HG02840 (cell line): ENCODE measurements at regions not wholly inside any gene's neighbourhood (a gene's known extent, or its start where the extent isn't known, plus 50 kb on each side); places are given as distances from the start of the nearest gene placed in this dataset.

Experiments
- ATAC-seq: cut with Tn5 transposase; IDR thresholded peaks from one replicate; pipeline ENCODE4 v1.9.1; 2021; ENCODE audit warnings: mild to moderate bottlenecking, moderate library complexity, moderate number of reproducible peaks; ENCODE audit not compliant: unreplicated experiment, low FRiP score

- ATAC-seq, result no peak
Observed at GRCh38 chr9:79973627-79974026, 401.9 kb downstream of the TLE4 start.

DNA sequence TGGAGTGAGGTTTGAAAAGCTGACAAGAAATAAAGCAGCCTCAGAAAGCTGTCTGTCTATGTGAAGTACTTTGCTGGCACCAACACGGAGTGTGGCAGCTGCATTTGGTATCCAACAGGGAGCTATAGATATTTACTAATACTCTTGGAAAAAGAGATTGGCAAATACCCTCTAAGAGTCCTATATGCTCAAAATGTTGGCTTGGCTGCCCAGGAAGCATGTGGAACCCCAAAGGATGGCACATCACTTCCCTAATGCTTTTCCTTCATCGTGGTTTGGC, 398.3 kb downstream of the TLE4 start:
- no peak for ATAC-seq

DNA sequence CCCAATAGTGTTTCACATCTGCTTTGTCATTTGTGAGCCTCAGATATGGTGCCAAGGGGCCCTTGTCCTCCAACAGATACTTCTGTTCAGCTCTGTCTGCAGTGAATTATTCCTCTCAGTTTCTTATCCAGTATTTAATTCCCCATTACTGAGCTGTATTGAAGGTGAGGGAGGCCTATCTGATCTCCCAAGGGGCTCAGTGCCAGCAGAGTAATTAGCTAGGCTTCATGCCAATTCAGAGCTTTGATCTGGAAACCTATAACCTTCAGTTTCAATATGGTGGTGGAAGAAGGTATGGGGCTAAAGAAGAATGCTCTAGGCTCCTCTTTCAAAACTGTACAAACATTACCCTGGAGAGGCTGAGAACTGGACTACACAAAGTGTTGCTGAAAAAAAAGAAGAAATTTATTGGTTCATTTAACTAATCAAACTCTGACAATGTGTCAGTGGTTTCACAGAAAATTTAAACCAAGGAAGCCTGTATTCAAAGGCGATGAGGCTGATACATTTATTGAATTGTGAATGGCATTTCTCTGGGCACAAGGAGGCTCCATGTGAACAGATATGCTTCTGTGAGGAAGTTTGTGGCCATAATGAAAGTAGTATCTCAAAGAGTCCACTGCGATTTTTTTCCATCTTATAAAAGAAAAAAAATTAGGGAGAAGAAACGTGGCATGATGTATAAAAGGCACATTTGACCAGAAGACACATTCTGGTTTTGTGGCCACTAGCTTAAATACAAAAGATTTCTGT, 397.8 kb downstream of the TLE4 start:
- no peak for ATAC-seq

GRCh38 chr9:79968533-79968932, 396.8 kb downstream of the TLE4 start:
- ATAC-seq, result no peak

DNA sequence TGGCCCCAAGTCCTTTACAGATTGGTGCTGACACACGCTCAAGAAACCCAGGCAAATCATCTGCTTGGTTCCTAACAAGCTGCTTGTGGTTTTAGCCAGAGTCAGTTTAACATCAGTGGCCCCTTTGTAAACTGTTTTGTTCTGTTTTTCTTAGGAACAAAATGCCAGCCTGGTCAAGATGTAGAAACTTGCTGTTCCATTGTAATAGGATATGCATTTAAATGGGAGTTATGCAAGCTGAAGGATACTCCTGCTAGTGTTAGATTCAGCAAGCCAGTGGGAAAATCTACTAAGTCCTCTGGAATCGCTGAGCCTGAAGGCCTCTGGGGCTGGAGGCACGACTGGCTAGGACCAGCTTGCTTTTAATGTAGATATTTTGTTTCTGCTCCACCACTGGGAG, 391.1 kb downstream of the TLE4 start:
- ATAC-seq, result no peak

- no peak for ATAC-seq
Observed at GRCh38 chr9:79962150-79962549, 390.4 kb downstream of the TLE4 start.

- ATAC-seq, result no peak
Observed at GRCh38 chr9:79955300-79955699, 383.5 kb downstream of the TLE4 start.

DNA sequence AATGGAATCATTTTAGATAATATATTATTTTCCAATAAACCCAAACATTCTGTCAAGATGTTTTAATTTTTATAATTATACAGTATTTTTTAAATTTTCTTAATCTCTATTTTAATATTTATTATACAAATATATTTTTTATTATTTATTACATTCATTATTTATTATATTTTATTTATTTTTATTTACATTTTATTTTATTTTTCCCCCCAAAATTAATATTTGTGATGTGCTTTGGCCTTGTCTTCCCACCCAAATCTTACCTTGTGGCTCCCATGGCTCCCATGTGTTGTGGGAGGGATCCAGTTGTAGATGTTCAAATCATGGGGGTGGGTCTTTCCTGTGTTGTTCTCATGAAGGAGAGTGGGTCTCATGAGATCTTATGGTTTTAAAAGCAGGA, 382.1 kb downstream of the TLE4 start:
- no peak for ATAC-seq

DNA sequence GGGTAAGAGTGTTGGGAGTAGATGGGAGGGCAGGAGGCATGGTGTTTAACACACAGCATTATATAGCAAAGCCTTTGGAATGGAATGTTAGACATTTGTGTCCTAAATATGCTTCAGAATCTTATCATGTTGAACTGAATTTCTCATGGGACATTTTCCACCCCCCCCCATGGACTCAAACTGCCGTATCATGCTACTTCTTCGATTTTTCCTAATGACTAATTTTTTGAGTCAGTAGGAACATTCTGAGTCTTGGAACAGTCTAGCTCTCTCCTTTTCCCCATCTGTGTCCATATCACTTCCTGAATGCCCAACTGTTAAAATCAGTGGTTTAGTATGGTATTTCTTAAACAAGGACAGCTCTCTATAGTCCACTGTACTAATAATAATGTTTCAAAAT, 380.6 kb downstream of the TLE4 start:
- no peak for ATAC-seq

- ATAC-seq, result no peak
Observed at GRCh38 chr9:79946712-79947111, 374.9 kb downstream of the TLE4 start.

DNA sequence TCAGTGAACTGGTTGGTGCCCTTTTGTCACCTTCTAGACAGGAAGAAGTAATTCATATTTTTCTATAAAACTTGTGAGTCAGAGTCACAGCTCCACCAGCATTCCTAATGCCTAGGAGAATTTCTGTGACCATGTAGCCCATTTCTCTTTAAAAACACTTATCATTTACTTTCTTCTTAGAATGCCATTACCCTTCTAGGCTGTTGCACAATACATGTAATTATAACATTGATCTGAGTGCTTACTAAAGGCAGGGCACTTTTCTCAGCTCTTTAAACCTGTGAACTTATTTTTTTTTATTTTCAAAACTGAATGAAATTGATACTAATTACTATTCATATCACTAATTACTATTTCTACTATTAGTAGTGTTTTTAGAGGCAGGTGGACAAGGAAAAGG, 373.7 kb downstream of the TLE4 start:
- no peak for ATAC-seq

DNA sequence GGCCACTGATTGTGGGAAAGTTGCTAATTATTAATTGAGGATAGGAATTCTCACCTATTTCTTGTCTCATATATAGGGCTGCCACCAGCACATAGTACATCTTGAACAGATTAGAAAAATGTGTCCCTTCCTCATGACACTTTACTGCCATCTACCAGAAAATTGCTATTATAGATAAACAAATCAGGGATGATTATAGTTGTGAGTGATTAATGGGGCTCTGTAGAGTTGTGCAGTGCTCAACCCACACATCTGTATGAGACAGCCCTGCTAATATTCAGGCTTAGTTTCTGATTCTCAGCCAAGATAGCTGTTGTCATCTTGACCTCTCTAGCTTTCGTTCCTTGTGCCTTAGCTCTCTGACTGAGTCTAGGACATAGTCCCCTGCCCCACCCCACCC, 373.3 kb downstream of the TLE4 start:
- ATAC-seq, result no peak

- ATAC-seq, result no peak
Observed at GRCh38 chr9:79940919-79941318, 369.2 kb downstream of the TLE4 start.

DNA sequence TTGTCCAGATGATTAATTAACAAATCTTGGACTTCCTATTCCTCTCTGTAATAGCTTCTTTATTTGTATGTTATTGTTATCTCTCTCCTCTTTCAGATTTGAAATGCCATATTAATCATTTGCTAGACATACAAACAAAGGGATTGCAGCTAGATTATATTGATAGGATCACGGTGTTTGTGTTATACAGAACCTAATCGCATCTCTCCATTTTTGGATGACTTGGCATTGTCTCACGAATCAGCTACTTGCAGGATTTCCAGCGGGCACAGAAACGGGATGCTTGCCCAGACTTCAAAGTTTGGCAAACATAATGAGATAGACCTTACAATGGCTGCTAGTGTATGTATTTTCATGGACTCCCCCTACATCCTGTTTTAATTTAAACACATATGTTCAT, 368.1 kb downstream of the TLE4 start:
- no peak for ATAC-seq

DNA sequence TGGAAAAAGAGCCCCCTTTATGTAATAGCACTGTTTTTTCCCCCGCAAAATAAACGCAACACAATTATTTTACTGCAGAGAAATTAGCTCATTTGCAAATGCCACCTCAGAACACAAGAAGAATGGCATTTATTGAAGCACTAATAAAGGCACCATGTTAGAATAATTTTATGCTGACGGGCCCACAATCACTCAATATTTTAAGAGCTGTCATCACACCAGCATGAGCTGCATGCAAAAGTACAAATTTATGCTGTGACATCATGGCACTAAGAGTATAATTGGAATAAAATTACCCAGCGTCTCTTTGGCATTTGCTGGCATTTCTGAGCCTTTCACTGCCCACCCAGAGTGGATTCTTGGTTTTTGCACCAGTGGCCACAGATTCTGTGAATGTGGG, 364.6 kb downstream of the TLE4 start:
- ATAC-seq, result no peak

- ATAC-seq, result no peak
Observed at GRCh38 chr9:79929285-79929684, 357.5 kb downstream of the TLE4 start.

DNA sequence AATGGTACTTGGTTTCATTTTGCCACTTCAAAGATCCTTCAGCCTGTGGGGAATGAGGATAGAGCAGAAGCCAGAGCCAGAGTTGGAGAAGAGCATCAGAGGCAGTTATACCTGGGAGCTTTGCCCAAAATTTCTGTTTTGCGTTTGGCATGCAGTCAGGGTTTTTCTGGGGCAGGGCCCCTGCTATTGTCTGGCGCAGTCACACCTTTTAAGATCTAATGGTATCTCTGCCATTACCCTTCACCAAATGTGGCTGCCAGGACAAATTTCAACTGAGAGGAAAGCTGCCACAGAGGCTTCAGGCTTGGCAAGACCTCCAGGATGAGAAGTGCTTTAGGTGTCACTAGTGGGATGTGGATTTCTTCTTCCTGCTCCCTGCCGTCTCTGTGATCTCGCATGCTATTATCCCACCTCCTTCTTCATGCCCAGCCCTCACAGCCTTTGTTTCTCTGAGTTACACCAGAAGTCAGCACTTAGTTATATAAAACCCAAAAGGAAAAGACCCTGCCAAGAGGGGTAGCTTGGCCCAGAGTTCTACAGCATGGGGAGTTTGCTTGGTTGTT, 357.0 kb downstream of the TLE4 start:
- no peak for ATAC-seq

DNA sequence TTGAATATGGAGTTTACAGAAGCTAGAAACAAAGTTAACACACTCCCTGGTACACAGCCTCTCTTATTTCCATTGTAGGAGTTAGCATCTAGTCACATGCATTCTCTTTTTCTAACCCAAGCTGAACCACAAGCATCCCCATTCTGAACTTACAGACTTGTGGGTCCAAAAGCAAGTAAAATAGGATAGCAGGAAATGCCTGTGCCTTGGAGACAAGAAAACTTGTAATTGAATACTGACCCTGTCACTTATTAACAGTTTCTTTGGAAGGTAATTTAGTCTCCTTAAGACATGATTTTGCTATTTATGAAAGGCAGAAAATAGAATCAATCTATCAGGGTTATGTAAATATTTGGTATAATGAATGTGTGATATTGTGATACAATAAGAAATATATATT, 353.6 kb downstream of the TLE4 start:
- no peak for ATAC-seq

DNA sequence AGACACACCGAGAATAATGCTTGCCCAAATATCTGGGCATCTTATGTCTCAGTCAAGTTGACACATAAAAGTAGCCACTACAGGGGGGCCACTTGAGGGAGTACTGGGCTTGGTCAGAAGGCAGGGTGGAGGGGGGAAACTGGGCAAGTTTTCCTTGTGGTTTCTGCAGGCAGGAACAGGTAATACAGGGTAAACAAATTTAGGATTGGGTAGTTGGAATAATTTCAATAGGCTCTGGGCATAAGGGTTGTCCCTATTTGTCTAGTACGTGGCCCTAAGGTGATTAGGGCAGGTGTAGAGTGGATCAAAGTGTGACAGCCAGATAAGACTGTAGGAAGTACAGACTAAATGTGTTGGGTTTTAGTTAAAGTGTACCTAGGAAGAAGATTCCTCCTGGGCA, 353.1 kb downstream of the TLE4 start:
- ATAC-seq, result no peak

GRCh38 chr9:79917421-79917820, 345.7 kb downstream of the TLE4 start:
- ATAC-seq, result no peak

- ATAC-seq, result no peak
Observed at GRCh38 chr9:79913867-79914266, 342.1 kb downstream of the TLE4 start.

DNA sequence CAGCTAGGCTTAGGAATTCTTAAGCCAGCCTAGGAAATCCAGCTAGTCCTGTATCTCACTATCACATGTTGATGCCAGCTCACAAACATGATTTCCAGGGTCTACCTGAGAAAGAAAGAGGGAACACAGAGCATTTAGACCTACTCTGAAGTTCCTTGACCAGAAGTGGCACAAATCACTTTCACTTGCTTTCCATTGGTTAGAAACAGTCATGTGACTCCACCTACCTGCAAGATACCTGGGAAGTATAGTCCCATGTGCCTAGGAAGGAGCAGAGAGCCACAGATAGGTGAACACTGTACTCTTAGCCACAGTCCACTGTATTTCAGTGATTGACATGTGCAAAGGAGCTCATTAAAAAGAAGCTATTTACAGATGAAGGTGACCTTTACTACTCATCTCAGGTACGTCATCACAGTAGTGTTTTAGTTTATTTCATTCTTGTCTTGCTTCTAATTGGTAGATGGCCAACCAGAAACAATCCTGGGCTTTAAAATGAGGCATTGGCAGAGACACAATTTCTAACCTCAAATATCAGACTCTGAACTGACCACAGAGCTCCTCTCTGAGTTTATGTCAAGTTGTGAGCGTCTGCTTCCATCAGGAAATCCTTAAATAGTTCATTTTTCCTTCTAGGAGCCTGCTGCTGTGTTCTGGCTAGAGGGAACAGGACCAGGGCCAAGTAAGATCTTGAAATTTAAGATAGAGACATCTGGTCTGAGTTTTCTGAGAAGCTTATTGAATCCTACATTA, 340.7 kb downstream of the TLE4 start:
- no peak for ATAC-seq
